ENCODE measurements at regions not wholly inside any gene's neighbourhood (a gene's known extent, or its start where the extent isn't known, plus 50 kb on each side); places are given as distances from the start of the nearest gene placed in this dataset.

DNA sequence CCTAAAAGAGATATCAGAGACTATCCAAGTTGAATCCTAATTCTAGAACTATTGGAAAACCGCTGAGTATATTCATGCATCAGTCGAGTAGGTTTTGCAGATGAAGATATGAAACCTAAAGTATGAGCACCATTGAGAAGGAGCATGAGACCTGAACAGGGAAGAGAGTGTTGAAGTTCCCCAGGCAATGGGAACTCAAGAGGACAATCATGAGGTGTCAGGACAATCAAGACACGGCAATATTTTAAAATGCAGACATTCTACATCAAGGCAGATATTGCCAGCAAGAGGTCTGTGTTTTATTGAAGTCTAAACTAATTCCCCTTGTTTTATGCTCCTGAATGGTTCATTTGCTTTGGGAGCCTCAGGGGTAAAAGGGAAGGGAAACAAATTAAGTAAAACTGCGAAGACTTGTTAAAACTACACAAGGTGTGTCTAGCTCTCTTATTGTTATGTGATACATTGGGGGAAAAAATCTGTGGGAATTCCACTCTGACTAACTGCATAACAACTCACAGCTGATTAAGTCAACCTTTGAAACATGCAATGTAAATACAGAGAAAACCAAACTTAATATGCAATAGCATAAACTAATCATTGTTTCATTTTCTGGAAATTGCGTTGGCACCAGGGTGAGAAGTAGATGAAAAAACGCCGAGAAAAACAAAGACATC, 347.9 kb upstream of the ADGRL2 start:
- Histone ChIP-seq H3K4me1 (replicated peaks in 1 of 2) (no peaks in the 10 kb centered on the region), H3K27me3 (no peaks in the 10 kb centered on the region), H3K36me3 (replicated peaks in 1 of 2) (no peaks in the 10 kb centered on the region), H3K27ac (no peak overlapping the region), H3K4me3 (no peak overlapping the region), H3K9me3 (replicated peaks in 1 of 3) (no peaks in the 10 kb centered on the region)
- TF ChIP-seq POLR2A (IDR thresholded peaks at IDR 0.05) (no peak), CTCF (IDR thresholded peaks at IDR 0.05) (no peak)
- 87 to 93% (median 91%) methylated on average over 7 of the region's 7 CpGs for WGBS, 4 donors
- intact Hi-C loops (cut with DNase I), result no loop called here
- DNase-seq, result no peak

- WGBS, 4 donors, result 88 to 100% (median 96%) methylated on average over 2 of the region's 2 CpGs
- Histone ChIP-seq H3K4me3 (no peak overlapping the region), H3K27ac (no peak overlapping the region), H3K9me3 (replicated peaks in 1 of 3) (no peaks in the 10 kb centered on the region), H3K27me3 (no peaks in the 10 kb centered on the region), H3K36me3 (replicated peaks in 1 of 2) (no peaks in the 10 kb centered on the region), H3K4me1 (replicated peaks in 1 of 2) (no peaks in the 10 kb centered on the region)
- intact Hi-C loops (cut with DNase I), result no loop called here
- TF ChIP-seq CTCF (IDR thresholded peaks at IDR 0.05), result no peak
- TF ChIP-seq POLR2A (IDR thresholded peaks at IDR 0.05), result no peak
- no peak for DNase-seq
Observed at GRCh38 chr1:81449786-81450185, 350.9 kb upstream of the ADGRL2 start.

DNA sequence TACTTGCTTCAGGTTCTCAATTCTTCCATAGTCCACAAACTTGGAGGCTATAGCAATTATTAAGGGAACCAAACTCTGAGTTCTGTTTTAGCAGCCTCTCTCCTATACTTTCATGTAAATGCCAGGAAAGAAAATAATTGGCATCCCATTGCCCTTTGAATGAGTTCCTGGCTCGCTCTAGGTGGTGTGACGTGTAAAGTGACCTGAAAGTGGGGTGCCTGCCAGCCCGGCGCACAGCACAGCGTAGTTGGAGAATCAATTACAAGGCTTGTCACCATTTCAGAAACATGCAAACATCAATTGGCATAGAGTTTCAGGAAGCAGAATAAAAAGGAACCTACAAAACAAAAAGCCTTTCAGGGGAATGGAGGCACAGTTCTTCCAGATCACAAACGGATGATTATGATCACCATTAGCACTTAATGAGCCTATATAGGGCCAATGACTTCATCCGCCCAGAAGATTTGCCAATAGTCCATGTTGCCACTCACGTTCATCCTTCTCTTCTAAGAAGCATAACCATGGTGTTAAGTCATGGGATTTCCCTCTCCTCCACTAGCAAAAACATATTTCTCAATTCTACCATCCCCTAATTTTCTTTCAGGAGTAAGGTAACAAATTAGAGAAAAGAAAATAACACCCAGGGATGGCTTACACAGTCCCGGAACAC, 354.6 kb upstream of the ADGRL2 start:
- TF ChIP-seq POLR2A (IDR thresholded peaks at IDR 0.05) (no peak), CTCF (IDR thresholded peaks at IDR 0.05) (no peak)
- no peak overlapping the region for H3K4me3 ChIP-seq
- H3K9me3 ChIP-seq (replicated peaks in 1 of 3), result no peaks in the 10 kb centered on the region
- no peak for DNase-seq
- no peaks in the 10 kb centered on the region for H3K36me3 ChIP-seq (replicated peaks in 1 of 2)
- intact Hi-C loops (cut with DNase I), result no loop called here
- 86 to 94% (median 89%) methylated on average over 9 of the region's 9 CpGs for WGBS, 4 donors
- H3K27ac ChIP-seq, result no peak overlapping the region
- no peaks in the 10 kb centered on the region for H3K27me3 ChIP-seq
- no peaks in the 10 kb centered on the region for H3K4me1 ChIP-seq (replicated peaks in 1 of 2)

DNA sequence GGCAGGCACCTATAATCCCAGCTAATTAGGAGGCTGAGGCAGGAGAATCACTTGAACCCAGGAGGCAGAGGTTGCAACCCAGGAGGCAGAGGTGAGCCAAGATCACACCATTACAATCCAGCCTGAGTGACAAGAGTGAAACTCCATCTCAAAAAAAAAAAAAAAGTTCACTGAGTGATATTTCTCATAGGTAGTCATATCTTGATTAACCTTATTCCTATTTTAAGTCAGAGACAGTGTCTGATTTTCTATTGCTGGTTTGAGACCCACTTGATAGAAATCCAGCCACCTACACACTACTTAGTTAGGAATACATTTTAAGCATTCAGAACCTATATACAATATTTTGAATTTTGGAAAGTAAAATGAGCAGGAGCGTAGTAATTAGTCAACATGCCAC, 357.4 kb upstream of the ADGRL2 start:
- 93 to 98% (median 97%) methylated on average over 1 of the region's 1 CpG for WGBS, 4 donors
- no peaks in the 10 kb centered on the region for H3K27me3 ChIP-seq
- no peaks in the 10 kb centered on the region for H3K4me1 ChIP-seq (replicated peaks in 1 of 2)
- no peak overlapping the region for H3K4me3 ChIP-seq
- H3K27ac ChIP-seq, result no peak overlapping the region
- intact Hi-C loops (cut with DNase I), result no loop called here
- DNase-seq, result no peak
- H3K36me3 ChIP-seq (replicated peaks in 1 of 2), result no peaks in the 10 kb centered on the region
- TF ChIP-seq POLR2A (IDR thresholded peaks at IDR 0.05) (no peak), CTCF (IDR thresholded peaks at IDR 0.05) (no peak)
- no peaks in the 10 kb centered on the region for H3K9me3 ChIP-seq (replicated peaks in 1 of 3)

Data from adrenal gland (tissue), 9 donors.